ENCODE measurements at regions not wholly inside any gene's neighbourhood (a gene's known extent, or its start where the extent isn't known, plus 50 kb on each side); places are given as distances from the start of the nearest gene placed in this dataset.

DNA sequence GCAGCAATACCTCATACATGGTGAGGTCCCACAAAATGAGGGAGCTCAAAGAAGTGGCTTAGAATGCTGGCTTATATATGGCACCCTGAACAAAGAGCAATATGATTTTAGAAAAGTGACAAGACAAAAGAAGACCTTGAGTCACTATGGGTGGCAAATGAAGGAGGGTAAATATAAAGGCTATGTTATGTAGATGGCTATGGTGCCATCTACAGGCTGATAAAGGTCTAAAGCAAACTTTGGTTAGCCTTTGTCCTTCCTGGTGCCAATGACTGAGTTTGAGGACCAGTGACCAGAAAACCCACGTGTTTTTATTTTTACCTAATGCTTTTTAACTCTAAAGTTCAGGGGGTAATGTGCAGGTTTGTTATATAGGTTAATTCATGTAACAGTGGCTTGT is 151.8 kb downstream of the CCNG2 start:
- no peaks in the 10 kb centered on the region for H3K9me3 ChIP-seq (ENCODE audit: low read length)
- H3K27me3 ChIP-seq (ENCODE audit: control insufficient read depth in 1 of 2, insufficient read depth in 2 of 2, low read length in 2 of 2): no peaks in the 10 kb centered on the region; a peak in 1 of 5 replicates
- no peak overlapping the region for H2AFZ ChIP-seq (ENCODE audit: low read length)
- POLR2A ChIA-PET: no interaction called here
- DNase-seq (ENCODE audit: low spot score): peak; percentile 31
- no peaks in the 10 kb centered on the region for H3K4me1 ChIP-seq (ENCODE audit: insufficient read depth, low read length)
- ATAC-seq: peak; percentile 83
- in situ Hi-C loops (cut with HindIII; ENCODE audit: extremely low pct_ligation_motif_present, low pct_unique_long_range_greater_than_20kb) (loop anchor here (5.0 kb wide), 1 partner anchor 67 kb away; no protein-coding TSS in a partner anchor), intact Hi-C loops (cut with micrococcal nuclease; ENCODE audit: unreplicated experiment) (loop anchor here (1.0 kb wide), 1 partner anchor 69 kb away; no protein-coding TSS in a partner anchor)
- CTCF ChIA-PET (ENCODE audit: low intra/inter-chr PET ratio, low total read pairs): interaction anchor here (1.8 kb wide), 1 partner anchor 68 kb away, joined by 9 read pairs; no protein-coding TSS in a partner anchor
- no peak overlapping the region for H3K4me3 ChIP-seq (replicated peaks in 1 of 3; ENCODE audit: insufficient read depth in 1 of 3, low read depth in 2 of 3, low read length in 3 of 3)
- H4K20me1 ChIP-seq (ENCODE audit: insufficient read depth, low read length): no peaks in the 10 kb centered on the region
- H3K4me2 ChIP-seq (ENCODE audit: low read depth, low read length): no peak overlapping the region
- WGBS (ENCODE audit: low lambda C conversion rate): 0% methylated on average over 1 of the region's 1 CpG
- no peak overlapping the region for H3K9ac ChIP-seq (ENCODE audit: insufficient read depth, low read depth, low read length)
- H3K36me3 ChIP-seq (replicated peaks in 1 of 2; ENCODE audit: control insufficient read depth in 1 of 2, insufficient read depth in 2 of 2, low read length in 2 of 2): no peaks in the 10 kb centered on the region
- no peaks in the 10 kb centered on the region for H3K79me2 ChIP-seq (ENCODE audit: insufficient read depth, low read length)
- FAIRE-seq: peak; percentile 86
- no TSS peak for BruUV-seq (replicated peaks)
- no peak overlapping the region for H3K27ac ChIP-seq (ENCODE audit: extremely low read length, insufficient read depth, low read length)
- TF ChIP-seq, protein P1, sequence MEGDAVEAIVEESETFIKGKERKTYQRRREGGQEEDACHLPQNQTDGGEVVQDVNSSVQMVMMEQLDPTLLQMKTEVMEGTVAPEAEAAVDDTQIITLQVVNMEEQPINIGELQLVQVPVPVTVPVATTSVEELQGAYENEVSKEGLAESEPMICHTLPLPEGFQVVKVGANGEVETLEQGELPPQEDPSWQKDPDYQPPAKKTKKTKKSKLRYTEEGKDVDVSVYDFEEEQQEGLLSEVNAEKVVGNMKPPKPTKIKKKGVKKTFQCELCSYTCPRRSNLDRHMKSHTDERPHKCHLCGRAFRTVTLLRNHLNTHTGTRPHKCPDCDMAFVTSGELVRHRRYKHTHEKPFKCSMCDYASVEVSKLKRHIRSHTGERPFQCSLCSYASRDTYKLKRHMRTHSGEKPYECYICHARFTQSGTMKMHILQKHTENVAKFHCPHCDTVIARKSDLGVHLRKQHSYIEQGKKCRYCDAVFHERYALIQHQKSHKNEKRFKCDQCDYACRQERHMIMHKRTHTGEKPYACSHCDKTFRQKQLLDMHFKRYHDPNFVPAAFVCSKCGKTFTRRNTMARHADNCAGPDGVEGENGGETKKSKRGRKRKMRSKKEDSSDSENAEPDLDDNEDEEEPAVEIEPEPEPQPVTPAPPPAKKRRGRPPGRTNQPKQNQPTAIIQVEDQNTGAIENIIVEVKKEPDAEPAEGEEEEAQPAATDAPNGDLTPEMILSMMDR (CRISPR knock-in tag; IDR thresholded peaks at IDR 0.05): peak; percentile 61
- TF ChIP-seq TCF7L2 (IDR thresholded peaks at IDR 0.05; ENCODE audit: low read depth, low read length) (no peak), ZNF660 (CRISPR knock-in tag; IDR thresholded peaks at IDR 0.05; ENCODE audit: borderline replicate concordance, low read depth) (no peak), ZNF496 (CRISPR knock-in tag; IDR thresholded peaks at IDR 0.05; ENCODE audit: insufficient replicate concordance) (no peak), STAG1 (CRISPR knock-in tag; IDR thresholded peaks at IDR 0.05) (peak; percentile 53), PHF8 (CRISPR knock-in tag; IDR thresholded peaks at IDR 0.05) (no peak), SMC3 (IDR thresholded peaks at IDR 0.05; ENCODE audit: low read length) (peak; percentile 47)
- TF ChIP-seq, protein P2, sequence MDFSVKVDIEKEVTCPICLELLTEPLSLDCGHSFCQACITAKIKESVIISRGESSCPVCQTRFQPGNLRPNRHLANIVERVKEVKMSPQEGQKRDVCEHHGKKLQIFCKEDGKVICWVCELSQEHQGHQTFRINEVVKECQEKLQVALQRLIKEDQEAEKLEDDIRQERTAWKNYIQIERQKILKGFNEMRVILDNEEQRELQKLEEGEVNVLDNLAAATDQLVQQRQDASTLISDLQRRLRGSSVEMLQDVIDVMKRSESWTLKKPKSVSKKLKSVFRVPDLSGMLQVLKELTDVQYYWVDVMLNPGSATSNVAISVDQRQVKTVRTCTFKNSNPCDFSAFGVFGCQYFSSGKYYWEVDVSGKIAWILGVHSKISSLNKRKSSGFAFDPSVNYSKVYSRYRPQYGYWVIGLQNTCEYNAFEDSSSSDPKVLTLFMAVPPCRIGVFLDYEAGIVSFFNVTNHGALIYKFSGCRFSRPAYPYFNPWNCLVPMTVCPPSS (IDR thresholded peaks at IDR 0.05): no peak

All from HepG2 (cell line).